Tibial nerve (tissue), 4 donors: ENCODE measurements at regions not wholly inside any gene's neighbourhood (a gene's known extent, or its start where the extent isn't known, plus 50 kb on each side); places are given as distances from the start of the nearest gene placed in this dataset.
A peak's percentile ranks its signal among the peaks of the same experiment; 100 is the strongest.

Experiments used
- DNase-seq, 2 donors: peaks; one replicate each; pipeline ENCODE4 v3.0.0-alpha.2; 2019; ENCODE audit warnings: low spot score in 2 of 2
- H3K27ac ChIP-seq, 4 donors: fragments of 200-600 bp; sonication (generic) in 3 of 4; one replicate each; pipeline ENCODE4 v1.5.1; 2017 to 2019; ENCODE audit warnings: mild to moderate bottlenecking in 1 of 4
- H3K27me3 ChIP-seq, 2 donors: fragments of 200-600 bp; sonication (generic) in 1 of 2; one replicate each; pipeline versions ENCODE4 v1.5.1 to v1.6.0; 2017 to 2019
- H3K36me3 ChIP-seq, 3 donors: fragments of 200-600 bp; sonication (generic); one replicate each; pipeline ENCODE4 v1.5.1; 2018 to 2019
- H3K4me1 ChIP-seq, 4 donors: fragments of 200-600 bp; sonication (generic) in 3 of 4; one replicate each; pipeline ENCODE4 v1.5.1; 2017 to 2019
- H3K4me3 ChIP-seq, 4 donors: fragments of 200-600 bp; sonication (generic) in 3 of 4; one replicate each; pipeline ENCODE4 v1.5.1; 2017 to 2019; ENCODE audit warnings: mild to moderate bottlenecking in 1 of 4, moderate library complexity in 1 of 4
- H3K9me3 ChIP-seq, 4 donors: fragments of 200-600 bp; sonication (generic) in 3 of 4; one replicate each; pipeline ENCODE4 v1.5.1; 2017 to 2019
- EP300 ChIP-seq, 2 donors: sonication (generic); formaldehyde crosslinking; IDR thresholded peaks; one replicate each; pipeline ENCODE4 v1.6.1; 2017; ENCODE audit warnings: antibody characterized with exemption in 2 of 2, mild to moderate bottlenecking in 1 of 2
- POLR2A ChIP-seq, 2 donors: fragments of 450-650 bp; IDR thresholded peaks; one replicate each; pipeline ENCODE4 v1.6.1; 2017; ENCODE audit warnings: antibody characterized with exemption in 2 of 2, mild to moderate bottlenecking in 2 of 2, moderate library complexity in 2 of 2
- WGBS, 2 donors: methylation state at CpG; one replicate each; pipeline ENCODE4 v1.1.5; 2018; 5-methylcytosine and 5-hydroxymethylcytosine counted together
- TF ChIP-seq, protein P1 (sequence below), 5 experiments: fragments of 200-600 bp in 3 of 5; fragments of 450-650 bp in 2 of 5; sonication (generic) in 3 of 5; IDR thresholded peaks; one replicate each; pipeline ENCODE4 v1.5.1; 2016 to 2019; ENCODE audit warnings: antibody characterized with exemption in 5 of 5, mild to moderate bottlenecking in 3 of 5, moderate library complexity in 2 of 5

DNA sequence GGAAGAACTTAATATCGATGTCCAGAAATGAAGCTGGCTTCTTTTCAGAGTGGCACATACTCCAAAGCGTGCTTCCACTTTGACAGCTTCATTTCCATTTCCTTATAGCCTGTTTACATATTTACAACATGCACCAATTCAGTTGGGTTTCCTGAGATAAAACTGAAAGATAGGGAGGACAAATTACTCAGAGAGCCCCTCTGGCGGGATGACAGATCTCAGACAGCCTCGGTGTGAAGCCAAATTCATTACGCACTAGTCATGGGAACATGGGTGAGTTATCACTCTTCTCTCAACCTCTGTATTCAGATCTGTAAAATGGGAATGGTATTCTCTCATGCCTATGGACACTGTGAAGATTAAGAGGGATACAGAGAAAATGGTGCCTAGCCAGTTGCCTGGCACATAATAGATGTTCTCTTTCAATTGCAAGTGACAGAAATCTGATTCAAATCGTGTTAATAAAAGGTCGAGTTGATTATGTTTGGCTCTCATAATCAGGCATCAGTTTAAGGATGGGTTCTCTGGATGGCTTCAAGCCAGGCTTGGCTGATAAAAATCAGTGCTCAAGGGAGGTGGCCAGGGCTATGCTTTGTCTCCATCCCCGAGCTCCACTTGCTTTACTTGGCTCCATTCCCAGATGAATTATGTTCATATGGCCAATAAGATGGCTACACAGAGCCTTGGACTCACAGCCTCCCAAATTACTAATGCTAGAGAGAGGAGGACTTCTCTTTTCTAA is 132.2 kb upstream of the C1QTNF7 start:
- Histone ChIP-seq H3K4me1 (peaks cover 0 to 15% (median 0%) of the 10 kb centered on the region in 4 donors), H3K4me3 (no peak overlapping the region), H3K36me3 (no peaks in the 10 kb centered on the region), H3K9me3 (no peaks in the 10 kb centered on the region), H3K27me3 (no peaks in the 10 kb centered on the region), H3K27ac (no peak overlapping the region)
- TF ChIP-seq, protein P1, sequence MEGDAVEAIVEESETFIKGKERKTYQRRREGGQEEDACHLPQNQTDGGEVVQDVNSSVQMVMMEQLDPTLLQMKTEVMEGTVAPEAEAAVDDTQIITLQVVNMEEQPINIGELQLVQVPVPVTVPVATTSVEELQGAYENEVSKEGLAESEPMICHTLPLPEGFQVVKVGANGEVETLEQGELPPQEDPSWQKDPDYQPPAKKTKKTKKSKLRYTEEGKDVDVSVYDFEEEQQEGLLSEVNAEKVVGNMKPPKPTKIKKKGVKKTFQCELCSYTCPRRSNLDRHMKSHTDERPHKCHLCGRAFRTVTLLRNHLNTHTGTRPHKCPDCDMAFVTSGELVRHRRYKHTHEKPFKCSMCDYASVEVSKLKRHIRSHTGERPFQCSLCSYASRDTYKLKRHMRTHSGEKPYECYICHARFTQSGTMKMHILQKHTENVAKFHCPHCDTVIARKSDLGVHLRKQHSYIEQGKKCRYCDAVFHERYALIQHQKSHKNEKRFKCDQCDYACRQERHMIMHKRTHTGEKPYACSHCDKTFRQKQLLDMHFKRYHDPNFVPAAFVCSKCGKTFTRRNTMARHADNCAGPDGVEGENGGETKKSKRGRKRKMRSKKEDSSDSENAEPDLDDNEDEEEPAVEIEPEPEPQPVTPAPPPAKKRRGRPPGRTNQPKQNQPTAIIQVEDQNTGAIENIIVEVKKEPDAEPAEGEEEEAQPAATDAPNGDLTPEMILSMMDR (IDR thresholded peaks at IDR 0.05): no peak
- no peak for TF ChIP-seq EP300 (IDR thresholded peaks at IDR 0.05)
- TF ChIP-seq POLR2A (IDR thresholded peaks at IDR 0.05): no peak
- no peak for DNase-seq
- 68 to 70% methylated on average over 8 of the region's 8 CpGs for WGBS, 2 donors

DNA sequence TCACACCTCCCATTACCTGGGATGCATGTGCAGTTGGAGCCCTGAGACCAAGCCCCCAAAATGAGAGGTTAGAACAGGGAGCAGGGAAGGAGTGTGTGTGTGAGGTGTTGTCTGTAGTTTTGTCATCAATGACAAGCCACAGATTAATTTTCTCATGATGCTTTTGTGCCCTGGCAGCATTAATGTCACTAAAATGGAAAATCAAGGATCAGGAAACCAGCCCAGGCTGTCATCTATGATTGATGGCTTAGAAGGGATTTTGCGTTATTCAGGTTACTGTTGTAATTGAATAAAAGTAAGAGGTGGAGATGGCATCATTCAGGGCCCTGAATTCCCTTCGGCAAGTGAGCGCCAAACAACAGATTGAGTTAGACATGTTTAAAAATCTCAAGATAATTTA is 130.5 kb upstream of the C1QTNF7 start:
- DNase-seq: no peak
- no peak overlapping the region for H3K27ac ChIP-seq
- peaks cover 0 to 15% (median 0%) of the 10 kb centered on the region in 4 donors for H3K4me1 ChIP-seq
- no peaks in the 10 kb centered on the region for H3K36me3 ChIP-seq
- 98% methylated on average over 3 of the region's 3 CpGs for whole genome bisulfite sequencing, 2 donors
- TF ChIP-seq, protein P1 (IDR thresholded peaks at IDR 0.05): no peak
- no peak for TF ChIP-seq POLR2A (IDR thresholded peaks at IDR 0.05)
- TF ChIP-seq EP300 (IDR thresholded peaks at IDR 0.05): no peak
- H3K4me3 ChIP-seq: no peak overlapping the region
- no peaks in the 10 kb centered on the region for H3K27me3 ChIP-seq
- H3K9me3 ChIP-seq: no peaks in the 10 kb centered on the region

DNA sequence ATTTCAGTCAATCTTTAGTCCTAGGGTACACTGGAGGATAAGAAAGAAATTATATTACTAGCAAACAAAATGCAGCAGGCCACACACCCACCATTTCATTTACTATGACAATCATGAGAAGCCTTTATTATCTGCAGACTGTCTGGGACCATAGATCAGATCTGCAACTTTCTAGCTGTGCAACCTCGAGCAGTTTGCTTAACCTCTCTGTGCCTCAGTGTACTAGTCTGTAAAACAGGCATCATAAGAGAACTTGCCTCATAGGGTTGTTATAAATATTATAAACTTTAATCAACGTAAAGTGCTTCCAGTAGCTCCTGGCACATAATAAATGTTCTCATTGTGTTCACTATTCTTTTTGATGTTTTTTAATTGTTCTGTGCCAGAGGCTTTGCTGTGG is 128.2 kb upstream of the C1QTNF7 start:
- WGBS, 2 donors: 52 to 67% methylated on average over 2 of the region's 2 CpGs
- no peak for DNase-seq
- Histone ChIP-seq H3K4me3 (no peak overlapping the region), H3K27me3 (no peaks in the 10 kb centered on the region), H3K4me1 (peaks cover 0 to 28% (median 0%) of the 10 kb centered on the region in 4 donors), H3K36me3 (no peaks in the 10 kb centered on the region), H3K9me3 (no peaks in the 10 kb centered on the region), H3K27ac (no peak overlapping the region)
- TF ChIP-seq POLR2A (IDR thresholded peaks at IDR 0.05) (no peak), EP300 (IDR thresholded peaks at IDR 0.05) (no peak)
- TF ChIP-seq, protein P1 (IDR thresholded peaks at IDR 0.05): peak in 1 of 5 experiments; percentile 1

DNA sequence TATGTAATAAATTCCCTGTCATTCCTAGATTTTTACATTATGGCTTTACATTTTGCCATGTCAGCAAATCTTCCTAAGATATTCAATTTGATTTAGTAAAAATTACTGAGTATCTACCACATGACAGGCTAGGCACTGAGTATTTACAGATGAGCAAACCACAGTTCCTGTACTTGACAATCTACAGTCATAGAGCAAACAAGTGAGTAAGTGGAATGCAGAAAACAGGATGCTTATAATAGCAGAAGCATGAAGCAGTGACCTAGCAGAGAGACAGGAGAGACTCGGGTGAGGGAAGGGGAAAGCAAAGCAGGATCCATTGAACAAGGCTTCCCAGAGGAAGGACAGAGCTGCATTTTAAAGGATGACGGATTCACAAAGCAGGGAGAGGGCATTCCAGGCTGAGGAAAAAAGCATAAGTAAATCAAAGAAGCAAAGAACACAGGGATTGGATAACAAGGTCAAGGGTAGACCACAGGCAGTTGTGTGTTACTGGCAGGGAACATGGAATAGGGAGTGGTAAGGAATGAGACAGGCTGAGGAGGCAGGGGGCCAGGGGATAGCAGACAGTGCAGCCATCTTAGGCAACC is 124.7 kb upstream of the C1QTNF7 start:
- peak overlapping the region in 2 of 4 donors; percentile 48 to 61 for H3K27ac ChIP-seq
- DNase-seq: no peak
- TF ChIP-seq EP300 (IDR thresholded peaks at IDR 0.05) (peak in 1 of 2 donors; percentile 8), POLR2A (IDR thresholded peaks at IDR 0.05) (no peak)
- TF ChIP-seq, protein P1 (IDR thresholded peaks at IDR 0.05): no peak
- WGBS, 2 donors: 25 to 44% methylated on average over 2 of the region's 2 CpGs
- no peak overlapping the region for H3K4me3 ChIP-seq
- no peaks in the 10 kb centered on the region for H3K27me3 ChIP-seq
- H3K36me3 ChIP-seq: no peaks in the 10 kb centered on the region
- H3K9me3 ChIP-seq: no peaks in the 10 kb centered on the region
- peaks cover 0 to 24% (median 0%) of the 10 kb centered on the region in 4 donors for H3K4me1 ChIP-seq

DNA sequence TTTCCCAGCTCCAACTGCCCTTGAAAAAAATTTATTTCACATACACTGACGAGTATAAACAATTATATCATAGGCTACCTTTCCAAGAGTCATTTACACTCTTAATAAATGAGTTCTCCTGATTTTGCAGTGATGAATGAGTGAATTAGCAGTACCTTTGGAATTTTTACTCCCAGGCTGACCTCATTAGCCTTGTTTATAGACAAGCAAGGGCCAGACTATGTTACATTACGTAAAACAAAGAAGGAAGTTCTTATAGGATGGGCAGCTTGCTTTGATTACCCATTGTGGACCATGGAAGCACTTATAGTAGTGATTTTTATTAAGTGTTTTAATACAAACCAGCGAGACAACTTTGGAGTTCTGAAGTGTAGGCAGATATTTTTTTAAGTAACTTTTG is 112.9 kb upstream of the C1QTNF7 start:
- H3K4me1 ChIP-seq: no peaks in the 10 kb centered on the region
- DNase-seq: no peak
- 73 to 74% methylated on average over 3 of the region's 3 CpGs for WGBS, 2 donors
- H3K36me3 ChIP-seq: no peaks in the 10 kb centered on the region
- no peaks in the 10 kb centered on the region for H3K9me3 ChIP-seq
- H3K27ac ChIP-seq: no peak overlapping the region
- H3K27me3 ChIP-seq: no peaks in the 10 kb centered on the region
- TF ChIP-seq EP300 (IDR thresholded peaks at IDR 0.05): no peak
- TF ChIP-seq, protein P1 (IDR thresholded peaks at IDR 0.05): no peak
- no peak for TF ChIP-seq POLR2A (IDR thresholded peaks at IDR 0.05)
- no peak overlapping the region for H3K4me3 ChIP-seq
